GM12878 (cell line): ENCODE measurements at regions not wholly inside any gene's neighbourhood (a gene's known extent, or its start where the extent isn't known, plus 50 kb on each side); places are given as distances from the start of the nearest gene placed in this dataset.

Experiments used
- ATAC-seq: fragments of 200-7000 bp; cut with Tn5 transposase; 3 replicates; pipeline ENCODE4 v1.9.1; 2020; ENCODE audit warnings: mild to moderate bottlenecking, moderate library complexity
- BruUV-seq: library from RNA; stranded (reverse); fragments of 400-500 nt; replicated peaks from 2 replicates; lab custom pipeline; 2021; lab: Mats Ljungman, UMichigan
- CTCF ChIA-PET: fragments of 300-600 bp; sonication (Branson Sonifier 250); formaldehyde crosslinking; extraction: SDS; loops from one replicate; lab custom pipeline; 2021; ENCODE audit warnings: inconsistent platforms; lab: Yijun Ruan, JAX
- POLR2A ChIA-PET: fragments of 350-600 bp; formaldehyde crosslinking; extraction: SDS; loops from one replicate; lab custom pipeline; 2021; ENCODE audit warnings: inconsistent platforms; lab: Charles Lee
- RAD21 ChIA-PET: fragments of 300-600 bp; sonication (Branson Sonifier 250); formaldehyde crosslinking; loops from one replicate; lab custom pipeline; 2023; ENCODE audit warnings: antibody characterized with exemption; ENCODE audit not compliant: unreplicated experiment; lab: Charles Lee
- SMC1A ChIA-PET: fragments of 300-600 bp; sonication (Branson Sonifier 250); formaldehyde crosslinking; loops from one replicate; lab custom pipeline; 2023; ENCODE audit not compliant: unreplicated experiment, uncharacterized antibody; lab: Charles Lee
- DNase-seq: peaks from one replicate; pipeline ENCODE4 v3.0.0-alpha.2; 2011; ENCODE audit warnings: low read depth, low spot score
- FAIRE-seq: peaks from 3 replicates; lab custom pipeline; 2011; peaks lifted over from hg19 to GRCh38; lab: Jason Lieb, UNC
- H2AFZ ChIP-seq: 2 replicates; pipeline ENCODE4 v1.6.0; 2011; ENCODE audit warnings: low read depth, low read length, control low read depth; ENCODE audit not compliant: control insufficient read depth
- H3K27ac ChIP-seq: 2 replicates; pipeline ENCODE4 v1.5.1; 2011; ENCODE audit warnings: control low read depth; ENCODE audit not compliant: control insufficient read depth, insufficient read depth
- H3K27me3 ChIP-seq, 2 experiments: replicated peaks in 1 of 2; 2 replicates each; pipeline versions ENCODE4 v1.6.0 to v1.6.1; 2011; ENCODE audit warnings: low read length in 1 of 2; ENCODE audit not compliant: control insufficient read depth in 2 of 2, insufficient read depth in 2 of 2
- H3K36me3 ChIP-seq, 2 experiments: 2 replicates each; pipeline ENCODE4 v1.5.1; 2011; ENCODE audit warnings: low read length in 1 of 2; ENCODE audit not compliant: control insufficient read depth in 2 of 2, insufficient read depth in 2 of 2
- H3K4me1 ChIP-seq: 2 replicates; pipeline ENCODE4 v1.6.1; 2011; ENCODE audit warnings: mild to moderate bottlenecking, low read length, moderate library complexity, mixed read lengths; ENCODE audit not compliant: control insufficient read depth, insufficient read depth
- H3K4me2 ChIP-seq: 2 replicates; pipeline ENCODE4 v1.6.0; 2011; ENCODE audit warnings: control low read depth; ENCODE audit not compliant: control insufficient read depth, insufficient read depth
- H3K4me3 ChIP-seq: fragments of 200-600 bp; sonication (generic); 2 replicates; pipeline ENCODE4 v1.5.1; 2016
- H3K79me2 ChIP-seq: 2 replicates; pipeline ENCODE4 v1.6.0; 2011; ENCODE audit warnings: low read length; ENCODE audit not compliant: control insufficient read depth, insufficient read depth
- H3K9ac ChIP-seq: 2 replicates; pipeline ENCODE4 v1.8.0; 2011; ENCODE audit warnings: low read length, control low read depth, mixed read lengths; ENCODE audit not compliant: control insufficient read depth, insufficient read depth
- H3K9me3 ChIP-seq: replicated peaks from 3 replicates; pipeline ENCODE4 v1.5.1; 2011; ENCODE audit warnings: mild to moderate bottlenecking, low read length; ENCODE audit not compliant: control insufficient read depth, insufficient read depth
- H4K20me1 ChIP-seq: 2 replicates; pipeline ENCODE4 v1.6.0; 2011; ENCODE audit not compliant: control insufficient read depth, insufficient read depth
- CREM ChIP-seq: IDR thresholded peaks from 2 replicates; pipeline ENCODE4 v1.6.1; 2014; ENCODE audit warnings: antibody characterized with exemption, low read depth
- CTCF ChIP-seq, 3 experiments: IDR thresholded peaks in 2 of 3; conservative IDR thresholded peaks in 1 of 3; 2 replicates each; pipeline ENCODE4 v1.5.1; 2011; ENCODE audit warnings: low read depth in 3 of 3, low read length in 3 of 3, mild to moderate bottlenecking in 3 of 3, control low read depth in 2 of 3, moderate library complexity in 2 of 3, inconsistent platforms in 1 of 3, mixed read lengths in 1 of 3; ENCODE audit not compliant: control insufficient read depth in 2 of 3, insufficient read depth in 1 of 3; ENCODE audit errors: extremely low read depth in 1 of 3
- GABPA ChIP-seq: IDR thresholded peaks from 2 replicates; pipeline ENCODE4 v1.6.1; 2014; ENCODE audit warnings: antibody characterized with exemption, low read depth, mild to moderate bottlenecking, inconsistent platforms
- HDAC6 ChIP-seq: fragments of 200-600 bp; sonication (generic); IDR thresholded peaks from one replicate; pipeline ENCODE4 v1.8.0; 2017; ENCODE audit warnings: antibody characterized with exemption; ENCODE audit not compliant: unreplicated experiment
- HDGF ChIP-seq: fragments of 450-650 bp; IDR thresholded peaks from 2 replicates; pipeline ENCODE4 v1.6.1; 2016; ENCODE audit warnings: antibody characterized with exemption
- MTA3 ChIP-seq: IDR thresholded peaks from 2 replicates; pipeline ENCODE4 v1.6.1; 2012; ENCODE audit warnings: low read length, inconsistent platforms, borderline replicate concordance
- NFYB ChIP-seq: IDR thresholded peaks from 2 replicates; pipeline ENCODE4 v1.6.1; 2011; ENCODE audit warnings: low read depth, mild to moderate bottlenecking, low read length, improper control_type of control experiment, moderate library complexity; ENCODE audit not compliant: insufficient read depth
- NKRF ChIP-seq: fragments of 450-650 bp; conservative IDR thresholded peaks from 2 replicates; pipeline ENCODE4 v1.6.1; 2017; ENCODE audit warnings: mild to moderate bottlenecking, moderate library complexity
- RBBP5 ChIP-seq: fragments of 200-600 bp; sonication (generic); conservative IDR thresholded peaks from 2 replicates; pipeline ENCODE4 v1.6.1; 2016
- RELA ChIP-seq: fragments of 450-650 bp; IDR thresholded peaks from 2 replicates; pipeline ENCODE4 v1.8.0; 2014; ENCODE audit warnings: borderline replicate concordance; ENCODE audit not compliant: partially characterized antibody
- SP1 ChIP-seq: IDR thresholded peaks from one replicate; pipeline ENCODE4 v1.6.1; 2011; ENCODE audit warnings: low read depth, low read length
- SREBF1 ChIP-seq: IDR thresholded peaks from 2 replicates; pipeline ENCODE4 v1.6.1; 2012; ENCODE audit warnings: mild to moderate bottlenecking, low read length
- TCF12 ChIP-seq: IDR thresholded peaks from 2 replicates; pipeline ENCODE4 v1.6.1; 2011; ENCODE audit warnings: low read depth, mild to moderate bottlenecking, low read length
- TCF3 ChIP-seq: IDR thresholded peaks from 2 replicates; pipeline ENCODE4 v1.6.1; 2012; ENCODE audit warnings: low read depth, mild to moderate bottlenecking, low read length, borderline replicate concordance; ENCODE audit not compliant: insufficient read depth
- ZNF217 ChIP-seq: fragments of 450-650 bp; IDR thresholded peaks from 2 replicates; pipeline ENCODE4 v1.6.1; 2017; ENCODE audit warnings: antibody characterized with exemption, mild to moderate bottlenecking
- ZNF24 ChIP-seq: fragments of 450-650 bp; IDR thresholded peaks from 2 replicates; pipeline ENCODE4 v1.6.1; 2017; ENCODE audit warnings: antibody characterized with exemption, mild to moderate bottlenecking
- ZNF274 ChIP-seq: IDR thresholded peaks from one replicate; pipeline ENCODE4 v1.8.0; 2011; ENCODE audit not compliant: insufficient read length, insufficient read depth
- WGBS: methylation state at CpG from one replicate; pipeline ENCODE4 v1.1.6; 2016; ENCODE audit warnings: low lambda C conversion rate; ENCODE audit not compliant: insufficient replicate concordance, insufficient coverage; ENCODE audit errors: missing lambda C conversion rate; 5-methylcytosine and 5-hydroxymethylcytosine counted together
- in situ Hi-C: fragments of 300-500 bp; cut with MboI; formaldehyde crosslinking; loops from 9 replicates; pipeline ENCODE4 v1.14.3; 2018; ENCODE audit warnings: mixed read lengths
- intact Hi-C: fragments of 100-400 bp; cut with micrococcal nuclease; formaldehyde crosslinking; loops from one replicate; pipeline ENCODE4 v1.14.2; 2022; ENCODE audit not compliant: unreplicated experiment
- TF ChIP-seq, protein P1 (sequence below): IDR thresholded peaks from 2 replicates; pipeline ENCODE4 v1.6.1; 2011; ENCODE audit warnings: low read depth, mild to moderate bottlenecking, low read length, moderate library complexity, borderline replicate concordance; ENCODE audit errors: extremely low read depth

GRCh38 chr16:7216719-7217118, 115.9 kb upstream of the RBFOX1 start (continued):
- no peak for TF ChIP-seq CREM
- no peak for TF ChIP-seq TCF12
- TF ChIP-seq ZNF24, result no peak
- TF ChIP-seq RELA, result no peak
- TF ChIP-seq CTCF (IDR thresholded peaks at IDR 0.05 in 2 of 3, conservative IDR thresholded peaks at IDR 0.05 in 1 of 3; ENCODE audit: control insufficient read depth in 2 of 3, extremely low read depth in 1 of 3, insufficient read depth in 1 of 3, low read depth in 3 of 3, low read length in 3 of 3), result no peak
- TF ChIP-seq HDAC6, result no peak
- TF ChIP-seq, all 136 proteins: peak for 0

DNA sequence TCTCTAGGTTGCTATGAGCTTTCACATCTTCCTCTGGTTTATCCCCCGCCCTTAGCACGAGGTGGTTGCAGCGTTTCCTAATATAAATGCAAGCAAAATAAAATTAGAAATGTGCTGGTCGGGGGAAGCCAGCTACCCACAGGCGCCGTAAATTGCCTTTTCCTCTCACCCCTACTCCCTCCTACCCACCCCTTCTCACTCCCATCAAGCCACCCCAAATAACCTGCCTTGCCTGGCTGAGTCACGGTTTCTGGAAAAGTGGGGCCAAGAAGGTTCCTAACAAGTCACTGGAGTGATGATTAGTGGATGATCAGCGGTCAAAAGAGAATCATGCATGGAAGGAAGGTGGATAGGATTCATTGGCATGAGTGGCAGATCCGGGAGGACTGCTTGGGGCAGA, 120.9 kb upstream of the RBFOX1 start:
- no peaks in the 10 kb centered on the region for H3K79me2 ChIP-seq
- no peak for FAIRE-seq
- DNase-seq, result no peak
- intact Hi-C loops (no loop called here), in situ Hi-C loops (no loop called here)
- no peaks in the 10 kb centered on the region for H4K20me1 ChIP-seq
- no peaks in the 10 kb centered on the region for H3K36me3 ChIP-seq
- no peak overlapping the region for H3K4me2 ChIP-seq
- H3K27me3 ChIP-seq, result no peaks in the 10 kb centered on the region
- ChIA-PET POLR2A (interaction anchor here (0.6 kb wide), 1 partner anchor 896 kb away, joined by 4 read pairs; no protein-coding TSS in a partner anchor), RAD21 (no interaction called here), SMC1A (no interaction called here), CTCF (no interaction called here)
- BruUV-seq, result no TSS peak
- no peak overlapping the region for H3K27ac ChIP-seq
- H3K4me3 ChIP-seq, result no peak overlapping the region
- no peak for ATAC-seq
- H3K9me3 ChIP-seq, result no peaks in the 10 kb centered on the region
- TF ChIP-seq MTA3 (no peak), GABPA (no peak), NKRF (no peak), RBBP5 (no peak), SP1 (no peak), TCF3 (no peak), ZNF274 (no peak), CREM (no peak), ZNF217 (no peak), SREBF1 (no peak), NFYB (no peak), HDGF (no peak)
- TF ChIP-seq, protein P1, sequence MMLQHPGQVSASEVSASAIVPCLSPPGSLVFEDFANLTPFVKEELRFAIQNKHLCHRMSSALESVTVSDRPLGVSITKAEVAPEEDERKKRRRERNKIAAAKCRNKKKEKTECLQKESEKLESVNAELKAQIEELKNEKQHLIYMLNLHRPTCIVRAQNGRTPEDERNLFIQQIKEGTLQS, result no peak
- H3K4me1 ChIP-seq, result no peaks in the 10 kb centered on the region
- H3K9ac ChIP-seq, result no peak overlapping the region
- WGBS, result 3% methylated on average over 9 of the region's 9 CpGs
- H2AFZ ChIP-seq, result no peak overlapping the region
